Posterior cingulate gyrus (tissue), 11 donors: ENCODE measurements at regions not wholly inside any gene's neighbourhood (a gene's known extent, or its start where the extent isn't known, plus 50 kb on each side); places are given as distances from the start of the nearest gene placed in this dataset.
"Not testable (repeated sequence)": the region's sequence is repeated elsewhere in the genome, so short reads cannot be mapped to it uniquely, and the experiment has no call there.

ENCODE experiments used
- DNase-seq, 10 donors: peaks; one replicate each; pipeline versions ENCODE4 v3.0.0 to v3.0.0-alpha.2; 2020 to 2021; ENCODE audit warnings: mixed read lengths in 3 of 10
- intact Hi-C: fragments of 100-400 bp; cut with DNase I; formaldehyde crosslinking; loops from one replicate; pipeline ENCODE4 v1.15.1; 2023

DNA sequence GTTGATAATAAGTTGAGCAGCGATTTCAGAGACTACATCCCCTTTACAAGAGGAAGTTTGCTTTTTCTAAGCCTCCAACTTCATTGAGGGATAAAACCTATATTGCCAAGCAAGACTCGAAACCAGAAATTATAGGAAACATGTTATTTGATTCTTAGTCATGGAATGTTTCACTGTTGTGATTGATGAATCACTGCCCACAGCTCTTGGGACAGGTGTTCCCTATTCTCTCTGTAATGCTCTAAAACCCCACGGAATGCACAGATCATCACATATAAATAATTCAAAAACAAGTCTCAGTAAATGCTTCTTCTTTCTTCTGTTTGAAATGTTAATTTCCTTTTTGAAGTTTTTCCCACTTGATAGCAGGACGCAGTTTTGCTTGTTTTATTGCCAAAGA is 809.5 kb upstream of the GOT2 start:
- intact Hi-C loops = no loop called here
- no peak for DNase-seq

DNA sequence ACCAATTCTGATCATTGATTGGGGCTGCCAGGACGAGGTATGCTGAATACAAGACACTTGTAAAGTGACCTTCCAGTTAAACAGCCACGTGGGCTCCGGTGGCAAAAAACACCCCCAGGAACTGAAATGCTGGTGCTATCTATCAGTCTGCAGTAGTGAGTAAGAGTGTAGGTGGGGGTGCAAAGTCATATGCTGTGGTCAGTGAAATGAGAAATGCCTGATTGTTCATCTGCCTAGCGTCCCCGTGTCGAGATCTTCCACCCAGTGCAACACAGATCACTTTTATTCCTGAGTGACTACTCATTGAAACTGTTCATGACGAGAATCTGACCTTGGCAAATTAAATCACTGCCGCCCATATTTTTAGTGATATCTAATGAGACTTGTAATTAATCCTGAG is 806.5 kb upstream of the GOT2 start:
- DNase-seq = no peak
- intact Hi-C loops = no loop called here

GRCh38 chr16:59535298-59535697 is 801.2 kb upstream of the GOT2 start:
- intact Hi-C loops = no loop called here
- DNase-seq = no peak

DNA sequence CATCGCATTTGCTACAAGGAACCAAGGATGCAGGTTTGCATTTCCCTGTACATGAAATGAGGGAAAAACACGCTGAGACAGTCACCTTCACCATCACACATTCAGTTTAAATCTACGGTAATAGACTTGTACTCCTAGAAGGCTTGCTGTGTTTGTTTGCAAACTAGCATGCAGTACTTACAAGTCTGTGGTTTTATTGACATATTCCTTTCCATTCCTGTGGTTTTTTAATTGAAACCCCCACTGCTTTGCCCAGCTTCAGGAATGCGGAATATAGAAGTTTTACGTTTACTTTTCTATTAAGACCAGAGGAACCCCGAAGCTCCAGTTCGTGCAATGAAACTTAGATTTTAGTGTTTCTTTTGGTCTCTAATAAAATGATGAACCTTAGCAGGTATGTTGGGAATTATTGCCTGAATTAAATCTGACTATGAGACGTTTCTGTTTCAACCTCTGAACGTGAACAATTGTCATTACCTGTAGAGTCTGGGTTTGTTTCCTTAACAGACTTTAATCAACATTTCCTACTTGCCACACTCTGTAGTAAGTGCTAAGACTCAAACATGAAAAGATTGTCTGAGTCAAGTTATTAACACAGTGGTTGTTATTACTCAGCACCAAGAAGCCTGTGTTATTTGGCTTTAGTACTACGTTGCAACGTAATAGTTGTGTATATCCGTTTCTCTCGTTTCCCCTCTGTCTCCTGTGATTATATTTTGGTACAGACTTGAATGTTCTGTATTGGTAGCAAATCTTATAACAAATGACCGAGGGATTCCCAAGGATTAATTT is 793.3 kb upstream of the GOT2 start:
- no peak for DNase-seq
- intact Hi-C loops = no loop called here

GRCh38 chr16:59522826-59523225 is 788.7 kb upstream of the GOT2 start:
- no peak for DNase-seq
- intact Hi-C loops = no loop called here

- intact Hi-C loops, DNase-seq: not testable (repeated sequence)
These were observed 784.6 kb upstream of the GOT2 start for GRCh38 chr16:59518721-59519120.

DNA sequence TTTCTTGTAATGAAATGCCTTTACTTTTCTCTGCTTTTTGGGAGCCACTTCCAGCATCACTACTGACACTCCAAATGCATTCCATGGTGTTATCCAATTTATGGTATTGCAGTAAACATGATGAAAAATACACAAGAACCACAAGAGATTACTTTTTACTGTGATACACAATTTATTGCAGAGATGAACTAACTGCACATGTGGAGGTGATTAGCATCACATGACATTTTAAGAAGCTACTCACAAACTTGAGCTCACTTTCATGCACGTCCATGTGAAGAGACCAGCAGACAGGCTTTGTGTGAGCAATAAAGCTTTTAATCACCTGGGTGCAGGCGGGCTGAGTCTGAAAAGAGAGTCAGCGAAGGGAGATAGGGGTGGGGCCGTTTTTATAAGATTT is 780.5 kb upstream of the GOT2 start:
- no peak for DNase-seq
- intact Hi-C loops = no loop called here

DNA sequence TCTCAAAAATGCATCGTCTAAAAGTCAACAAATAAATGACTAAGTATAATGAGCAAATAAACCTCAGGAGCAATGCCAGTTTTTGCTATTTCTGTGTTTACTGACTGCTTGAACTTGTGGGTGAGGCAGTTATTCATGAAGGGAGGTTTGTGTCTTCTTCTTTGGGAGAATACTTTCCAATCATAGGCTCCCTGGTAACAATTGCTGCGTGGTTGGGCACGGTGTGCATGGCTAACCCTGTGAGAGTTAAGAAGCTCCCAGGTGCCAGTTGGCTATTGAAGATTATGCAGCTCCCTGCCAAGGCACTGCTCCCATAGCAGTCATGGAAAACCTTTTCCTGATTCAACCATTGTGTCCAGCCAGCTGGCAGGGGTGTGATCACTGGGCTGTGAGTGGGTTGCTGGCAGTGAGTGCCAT is 775.9 kb upstream of the GOT2 start:
- DNase-seq = peak in 8 of 10 donors; percentile 3 to 66 (median 16)
- intact Hi-C loops = no loop called here

DNA sequence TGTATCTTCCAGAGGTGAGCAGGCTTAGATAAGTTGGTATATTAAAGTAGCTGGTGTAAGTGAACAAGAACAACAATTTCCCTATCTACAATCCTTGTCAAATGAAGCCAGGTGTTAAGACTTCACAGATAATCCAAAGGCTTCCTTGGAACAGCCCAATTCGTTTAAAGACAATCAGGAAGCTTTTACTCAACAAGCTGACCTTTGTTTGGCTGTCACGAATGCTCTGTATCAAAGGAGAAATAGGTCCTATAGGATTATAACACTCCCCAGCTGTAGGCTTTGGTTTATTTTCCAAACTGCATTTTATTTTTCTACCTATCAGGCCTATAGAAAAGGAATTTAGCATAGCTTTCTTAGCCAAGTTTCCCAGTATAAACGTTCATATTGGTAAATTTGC is 766.5 kb upstream of the GOT2 start:
- DNase-seq = no peak
- intact Hi-C loops = no loop called here

GRCh38 chr16:59487067-59487466 is 753.0 kb upstream of the GOT2 start:
- no peak for DNase-seq
- intact Hi-C loops = no loop called here

GRCh38 chr16:59484833-59485516 is 750.9 kb upstream of the GOT2 start:
- DNase-seq = no peak
- intact Hi-C loops = no loop called here

- DNase-seq = no peak
- intact Hi-C loops = no loop called here
These were observed 744.7 kb upstream of the GOT2 start for GRCh38 chr16:59478838-59479237.

GRCh38 chr16:59470556-59470955 is 736.4 kb upstream of the GOT2 start:
- DNase-seq = no peak
- intact Hi-C loops = no loop called here

DNA sequence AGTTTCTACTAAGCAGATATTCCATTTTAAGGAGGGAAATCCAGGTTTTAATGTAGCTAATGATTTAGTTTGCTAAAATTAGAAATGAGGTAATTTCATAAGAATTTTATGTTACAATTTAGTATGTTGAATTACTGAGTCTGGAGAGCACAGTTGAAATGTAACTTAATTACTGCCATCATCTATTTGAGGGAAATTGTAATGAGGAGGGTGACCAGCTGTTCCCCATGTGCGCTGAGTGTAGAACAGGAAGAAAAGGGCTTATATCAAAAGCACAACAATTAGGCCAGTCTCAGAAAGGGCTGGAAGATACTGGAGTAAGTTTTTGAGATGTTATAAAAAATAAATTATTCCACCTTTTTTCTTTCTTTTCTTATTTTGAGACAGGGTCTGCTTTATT is 735.1 kb upstream of the GOT2 start:
- no peak for DNase-seq
- intact Hi-C loops = no loop called here

DNA sequence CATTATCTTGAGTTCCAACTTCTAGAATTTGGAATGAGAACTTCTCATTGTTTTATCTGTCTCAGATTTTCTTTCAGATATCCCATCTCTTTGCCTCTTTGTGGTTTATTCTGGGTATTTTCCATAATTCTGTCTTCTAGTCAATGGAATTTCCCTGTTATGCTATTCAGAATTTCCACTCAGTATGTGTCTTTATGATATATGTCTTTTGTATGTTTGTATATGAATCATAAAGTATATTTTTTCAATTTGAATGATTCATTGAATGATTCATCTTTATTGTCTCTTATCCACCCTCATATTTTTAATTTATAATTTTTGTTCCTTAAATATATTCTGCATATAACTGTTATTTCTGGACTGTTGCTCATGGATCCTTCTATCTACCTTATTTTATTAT is 729.7 kb upstream of the GOT2 start:
- intact Hi-C loops = no loop called here
- DNase-seq = no peak

DNA sequence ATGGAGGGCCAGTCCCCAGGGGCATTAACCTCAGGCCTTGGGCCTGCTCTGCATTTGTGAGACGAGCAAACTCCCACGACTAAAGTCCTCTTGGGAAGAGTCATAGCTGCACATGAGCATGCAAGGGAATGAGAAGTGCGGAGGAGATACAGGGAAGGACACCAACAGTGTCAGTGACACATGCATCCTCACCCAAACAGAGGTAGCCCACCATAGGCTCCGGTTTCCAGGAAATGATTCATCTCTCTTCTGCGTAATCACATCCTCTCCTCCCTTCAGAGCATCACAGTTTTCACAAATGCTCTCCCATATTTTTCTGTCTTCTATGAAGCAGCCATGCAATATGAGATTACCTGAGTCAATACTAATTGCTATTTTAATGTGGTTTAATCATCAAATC is 725.7 kb upstream of the GOT2 start:
- intact Hi-C loops = no loop called here

GRCh38 chr16:59455497-59455896 is 721.4 kb upstream of the GOT2 start:
- DNase-seq = no peak
- intact Hi-C loops = no loop called here

More for the DNA sequence above, 725.7 kb upstream of the GOT2 start:
- no peak for DNase-seq

DNA sequence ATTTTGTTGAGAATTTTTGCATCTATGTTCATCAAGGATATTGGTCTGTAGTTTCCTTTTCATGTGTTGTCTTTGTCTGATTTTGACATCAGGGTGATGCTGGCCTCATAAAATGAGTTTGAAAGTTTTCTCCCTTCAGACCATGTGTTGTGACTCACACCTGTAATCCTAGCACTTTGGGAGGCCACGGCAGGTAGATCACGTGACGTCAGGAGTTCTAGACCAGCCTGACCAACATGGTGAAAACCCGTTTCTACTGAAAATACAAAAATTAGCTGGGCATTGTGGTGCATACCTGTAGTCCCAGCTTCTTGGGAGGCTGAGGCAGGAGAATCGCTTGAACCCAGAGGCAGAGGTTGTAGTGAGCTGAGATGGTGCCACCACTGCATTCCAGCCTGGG is 716.4 kb upstream of the GOT2 start:
- DNase-seq, intact Hi-C loops: not testable (repeated sequence)

DNA sequence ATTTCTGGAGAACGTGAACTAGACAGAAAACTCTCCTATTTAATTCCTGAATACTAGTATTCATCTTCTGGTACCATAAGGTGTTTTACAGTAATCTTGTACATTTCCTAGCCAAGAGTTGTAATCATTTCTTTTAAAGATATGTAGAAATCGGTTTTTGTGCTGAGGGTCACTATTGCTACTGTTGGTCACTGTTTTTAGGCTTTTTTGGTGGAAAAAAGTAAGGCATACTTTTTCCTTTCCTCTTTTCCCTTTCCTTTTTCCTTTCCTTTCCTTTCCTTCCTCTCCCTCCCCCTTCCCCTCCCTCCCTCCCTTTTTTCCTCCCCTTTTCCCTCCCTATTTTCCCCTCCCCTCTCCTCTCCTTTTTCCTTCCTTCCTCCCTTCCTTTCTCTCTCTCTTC is 706.4 kb upstream of the GOT2 start:
- DNase-seq = no peak
- intact Hi-C loops = no loop called here

- DNase-seq = peak in 2 of 10 donors; percentile 5 to 52
- intact Hi-C loops = no loop called here
These were observed 698.8 kb upstream of the GOT2 start for GRCh38 chr16:59432896-59433295.

GRCh38 chr16:59432276-59432675 is 698.2 kb upstream of the GOT2 start:
- intact Hi-C loops = no loop called here
- DNase-seq = no peak

- intact Hi-C loops = no loop called here
- no peak for DNase-seq
These were observed 690.7 kb upstream of the GOT2 start for GRCh38 chr16:59424714-59425273.
